Sigmoid colon (tissue), 6 donors: ENCODE measurements at regions not wholly inside any gene's neighbourhood (a gene's known extent, or its start where the extent isn't known, plus 50 kb on each side); places are given as distances from the start of the nearest gene placed in this dataset.

Experiments used
- DNase-seq: peaks from one replicate; pipeline ENCODE4 v3.0.0-alpha.2; 2019
- H3K27ac ChIP-seq, 4 donors: fragments of 200-600 bp; sonication (generic); one replicate each; pipeline ENCODE4 v1.5.1; 2016 to 2019; ENCODE audit warnings: mild to moderate bottlenecking in 1 of 4
- H3K27me3 ChIP-seq, 3 donors: fragments of 200-600 bp; sonication (generic); one replicate each; pipeline ENCODE4 v1.5.1; 2019; ENCODE audit warnings: mild to moderate bottlenecking in 1 of 3
- H3K36me3 ChIP-seq, 4 donors: fragments of 200-600 bp; sonication (generic); one replicate each; pipeline ENCODE4 v1.5.1; 2016 to 2019
- H3K4me1 ChIP-seq, 4 donors: fragments of 200-600 bp; sonication (generic); one replicate each; pipeline ENCODE4 v1.5.1; 2017 to 2019
- H3K4me3 ChIP-seq, 4 donors: fragments of 200-600 bp; sonication (generic); one replicate each; pipeline ENCODE4 v1.5.1; 2017 to 2019; ENCODE audit warnings: mild to moderate bottlenecking in 2 of 4, moderate library complexity in 1 of 4
- H3K9me3 ChIP-seq, 4 donors: fragments of 200-600 bp in 3 of 4; sonication (generic) in 3 of 4; one replicate each; pipeline versions ENCODE4 v1.5.1 to v1.6.1; 2013 to 2019
- CTCF ChIP-seq, 4 experiments: fragments of 450-650 bp in 3 of 4; fragments of 200-600 bp in 1 of 4; IDR thresholded peaks; one replicate each; pipeline ENCODE4 v1.5.1; 2016 to 2019; ENCODE audit warnings: antibody characterized with exemption in 4 of 4, mild to moderate bottlenecking in 3 of 4, moderate library complexity in 2 of 4
- EP300 ChIP-seq, 4 donors: sonication (generic); formaldehyde crosslinking; IDR thresholded peaks; one replicate each; pipeline ENCODE4 v1.6.1; 2017; ENCODE audit warnings: antibody characterized with exemption in 4 of 4
- POLR2A ChIP-seq, 2 donors: fragments of 450-650 bp; IDR thresholded peaks; one replicate each; pipeline ENCODE4 v1.6.1; 2016; ENCODE audit warnings: antibody characterized with exemption in 2 of 2, mild to moderate bottlenecking in 2 of 2, moderate library complexity in 2 of 2
- POLR2AphosphoS5 ChIP-seq, 4 donors: sonication (generic); formaldehyde crosslinking; IDR thresholded peaks; one replicate each; pipeline ENCODE4 v1.6.1; 2017; ENCODE audit warnings: antibody characterized with exemption in 4 of 4
- WGBS, 2 donors: extraction: QIAGEN DNeasy Blood & Tissue Kit; methylation state at CpG; one replicate each; pipeline ENCODE4 v1.1.7; 2013; 5-methylcytosine and 5-hydroxymethylcytosine counted together
- intact Hi-C: fragments of 100-400 bp; cut with DNase I; formaldehyde crosslinking; loops from one replicate; pipeline ENCODE4 v1.15.1; 2023
- donor health status: healthy with polysubstance abuse.
- donor health status: healthy.

- H3K4me3 ChIP-seq = no peak overlapping the region
- intact Hi-C loops = no loop called here
- H3K36me3 ChIP-seq = no peaks in the 10 kb centered on the region
- H3K9me3 ChIP-seq = no peaks in the 10 kb centered on the region
- TF ChIP-seq POLR2A (IDR thresholded peaks at IDR 0.05) (no peak), EP300 (IDR thresholded peaks at IDR 0.05) (no peak), POLR2AphosphoS5 (IDR thresholded peaks at IDR 0.05) (no peak), CTCF (IDR thresholded peaks at IDR 0.05) (no peak)
- WGBS, 2 donors = 45 to 59% methylated on average over 2 of the region's 2 CpGs
- H3K27me3 ChIP-seq = no peaks in the 10 kb centered on the region
- no peak for DNase-seq
- no peaks in the 10 kb centered on the region for H3K4me1 ChIP-seq
- no peak overlapping the region for H3K27ac ChIP-seq
Measured at GRCh38 chr5:144979516-144980264, 809.0 kb downstream of the KCTD16 start.

GRCh38 chr5:144972317-144972716 is 801.6 kb downstream of the KCTD16 start:
- Histone ChIP-seq H3K4me3 (no peak overlapping the region), H3K27me3 (no peaks in the 10 kb centered on the region), H3K36me3 (no peaks in the 10 kb centered on the region), H3K4me1 (no peaks in the 10 kb centered on the region), H3K27ac (no peak overlapping the region), H3K9me3 (peaks cover 0 to 1% (median 0%) of the 10 kb centered on the region in 4 donors)
- WGBS, 2 donors = 91 to 94% methylated on average over 3 of the region's 3 CpGs
- no peak for TF ChIP-seq CTCF (IDR thresholded peaks at IDR 0.05)
- peak in 1 of 4 donors; percentile 61 for TF ChIP-seq POLR2AphosphoS5 (IDR thresholded peaks at IDR 0.05)
- intact Hi-C loops = no loop called here
- DNase-seq = no peak

GRCh38 chr5:144971108-144971850 is 800.6 kb downstream of the KCTD16 start:
- DNase-seq = no peak
- intact Hi-C loops = no loop called here
- no peaks in the 10 kb centered on the region for H3K36me3 ChIP-seq
- WGBS, 2 donors = 72 to 78% methylated on average over 6 of the region's 6 CpGs
- TF ChIP-seq EP300 (IDR thresholded peaks at IDR 0.05) = no peak
- H3K27ac ChIP-seq = no peak overlapping the region
- H3K4me3 ChIP-seq = no peak overlapping the region
- no peaks in the 10 kb centered on the region for H3K4me1 ChIP-seq
- H3K27me3 ChIP-seq = no peaks in the 10 kb centered on the region
- H3K9me3 ChIP-seq = peaks cover 0 to 4% (median 0%) of the 10 kb centered on the region in 4 donors

- TF ChIP-seq POLR2A (IDR thresholded peaks at IDR 0.05) (no peak), POLR2AphosphoS5 (IDR thresholded peaks at IDR 0.05) (no peak), EP300 (IDR thresholded peaks at IDR 0.05) (no peak), CTCF (IDR thresholded peaks at IDR 0.05) (no peak)
- Histone ChIP-seq H3K36me3 (no peaks in the 10 kb centered on the region), H3K9me3 (no peaks in the 10 kb centered on the region), H3K27me3 (no peaks in the 10 kb centered on the region), H3K4me3 (no peak overlapping the region), H3K27ac (no peak overlapping the region), H3K4me1 (no peaks in the 10 kb centered on the region)
- intact Hi-C loops = no loop called here
- DNase-seq = no peak
Measured at GRCh38 chr5:144960296-144960695, 789.6 kb downstream of the KCTD16 start.

- Histone ChIP-seq H3K9me3 (no peaks in the 10 kb centered on the region), H3K36me3 (no peaks in the 10 kb centered on the region), H3K4me1 (no peaks in the 10 kb centered on the region), H3K4me3 (no peak overlapping the region), H3K27me3 (no peaks in the 10 kb centered on the region), H3K27ac (no peak overlapping the region)
- intact Hi-C loops = no loop called here
- TF ChIP-seq EP300 (IDR thresholded peaks at IDR 0.05) = no peak
- TF ChIP-seq POLR2A (IDR thresholded peaks at IDR 0.05) = no peak
- 16 to 80% methylated on average over 1 of the region's 1 CpG for WGBS, 2 donors
- DNase-seq = no peak
Measured at GRCh38 chr5:144958002-144958401, 787.3 kb downstream of the KCTD16 start.
